Transverse colon (tissue), 4 donors: ENCODE measurements at regions not wholly inside any gene's neighbourhood (a gene's known extent, or its start where the extent isn't known, plus 50 kb on each side); places are given as distances from the start of the nearest gene placed in this dataset.
"Not testable (repeated sequence)": the region's sequence is repeated elsewhere in the genome, so short reads cannot be mapped to it uniquely, and the experiment has no call there.

Experiments
- DNase-seq: peaks from one replicate; pipeline ENCODE4 v3.0.0-alpha.2; 2019
- H3K27ac ChIP-seq, 4 donors: fragments of 200-600 bp; sonication (generic); 2 replicates each; pipeline ENCODE4 v1.5.1; 2016 to 2018; ENCODE audit warnings: inconsistent platforms in 4 of 4
- H3K27me3 ChIP-seq: fragments of 200-600 bp; sonication (generic); 2 replicates; pipeline ENCODE4 v1.5.1; 2017; ENCODE audit warnings: inconsistent platforms
- H3K36me3 ChIP-seq, 4 donors: fragments of 200-600 bp; sonication (generic); 2 replicates each; pipeline ENCODE4 v1.5.1; 2017 to 2019; ENCODE audit warnings: inconsistent platforms in 4 of 4
- H3K4me1 ChIP-seq, 4 donors: fragments of 200-600 bp; sonication (generic); 2 replicates each; pipeline ENCODE4 v1.5.1; 2017 to 2020; ENCODE audit warnings: inconsistent platforms in 4 of 4
- H3K4me3 ChIP-seq, 4 donors: fragments of 200-600 bp; sonication (generic); 1 replicate in 1 of 4; 2 replicates in 3 of 4; pipeline versions ENCODE4 v1.5.1 to v1.6.1; 2017 to 2019; ENCODE audit warnings: inconsistent platforms in 4 of 4
- H3K9me3 ChIP-seq, 2 donors: fragments of 200-600 bp; sonication (generic); 2 replicates each; pipeline ENCODE4 v1.5.1; 2017 to 2019; ENCODE audit warnings: inconsistent platforms in 2 of 2
- CTCF ChIP-seq, 5 experiments: fragments of 200-600 bp in 3 of 5; fragments of 450-650 bp in 2 of 5; sonication (generic) in 3 of 5; IDR thresholded peaks; 1 replicate in 2 of 5; 2 replicates in 3 of 5; pipeline ENCODE4 v1.5.1; 2016 to 2017; ENCODE audit warnings: antibody characterized with exemption in 5 of 5, inconsistent platforms in 3 of 5, mild to moderate bottlenecking in 2 of 5, moderate library complexity in 1 of 5
- EP300 ChIP-seq: sonication (generic); formaldehyde crosslinking; IDR thresholded peaks from one replicate; pipeline ENCODE4 v1.6.1; 2017; ENCODE audit warnings: antibody characterized with exemption, low read depth
- POLR2A ChIP-seq: fragments of 450-650 bp; IDR thresholded peaks from one replicate; pipeline ENCODE4 v1.6.1; 2016; ENCODE audit warnings: antibody characterized with exemption, mild to moderate bottlenecking, moderate library complexity
- POLR2AphosphoS5 ChIP-seq, 3 donors: sonication (generic); formaldehyde crosslinking; IDR thresholded peaks; one replicate each; pipeline ENCODE4 v1.6.1; 2016; ENCODE audit warnings: antibody characterized with exemption in 3 of 3
- WGBS, 2 donors: methylation state at CpG; one replicate each; pipeline ENCODE4 v1.1.5; 2018; ENCODE audit warnings: low coverage in 1 of 2; 5-methylcytosine and 5-hydroxymethylcytosine counted together
- in situ Hi-C, 4 donors: fragments of 200-750 bp; cut with MboI; loops; one replicate each; pipeline versions ENCODE4 v1.15.0 to v1.15.1; 2017; ENCODE audit warnings: low sequenced_read_pairs in 3 of 4, low pct_ligation_motif_present in 1 of 4, low pct_unique_long_range_greater_than_20kb in 1 of 4
- intact Hi-C: fragments of 100-400 bp; cut with DNase I; formaldehyde crosslinking; loops from one replicate; pipeline ENCODE4 v1.15.1; 2023; ENCODE audit warnings: low total_unique reads

GRCh38 chr15:77910030-77910911 lies 167.2 kb downstream of the TBC1D2B start:
- H3K36me3 ChIP-seq, intact Hi-C loops, H3K27me3 ChIP-seq, H3K4me1 ChIP-seq, H3K9me3 ChIP-seq, in situ Hi-C loops: not testable (repeated sequence)
- TF ChIP-seq CTCF (IDR thresholded peaks at IDR 0.05), result peak; percentile 65 to 95 (median 78)
- peak; percentile 89 for DNase-seq
- H3K27ac ChIP-seq, result peak overlapping the region in 3 of 4 donors; percentile 52 to 72 (median 59)
- peak overlapping the region in 2 of 4 donors; percentile 26 to 40 for H3K4me3 ChIP-seq
- 20% methylated on average over 12 of the region's 12 CpGs; no CpG with 5 or more reads in 1 of the 2 donors for WGBS, 2 donors

GRCh38 chr15:77909182-77909940 lies 168.2 kb downstream of the TBC1D2B start:
- in situ Hi-C loops, result no loop called here
- TF ChIP-seq POLR2AphosphoS5 (IDR thresholded peaks at IDR 0.05), result no peak
- TF ChIP-seq POLR2A, result no peak
- TF ChIP-seq EP300, result no peak
- no peak for TF ChIP-seq CTCF (IDR thresholded peaks at IDR 0.05)
- Histone ChIP-seq H3K4me1 (peaks cover 0 to 9% (median 2%) of the 10 kb centered on the region in 4 donors), H3K4me3 (no peak overlapping the region), H3K36me3 (no peaks in the 10 kb centered on the region), H3K27me3 (no peaks in the 10 kb centered on the region), H3K9me3 (no peaks in the 10 kb centered on the region), H3K27ac (peak overlapping the region in 1 of 4 donors; percentile 59)
- intact Hi-C loops, result no loop called here
- 80 to 86% methylated on average over 8 to 14 of the region's 14 CpGs for WGBS, 2 donors
- no peak for DNase-seq

GRCh38 chr15:77908752-77909111 lies 168.8 kb downstream of the TBC1D2B start:
- in situ Hi-C loops, H3K4me3 ChIP-seq, H3K27me3 ChIP-seq, H3K4me1 ChIP-seq, intact Hi-C loops, DNase-seq, H3K36me3 ChIP-seq, H3K27ac ChIP-seq, H3K9me3 ChIP-seq: not testable (repeated sequence)
- 93% methylated on average over 7 of the region's 7 CpGs; no CpG with 5 or more reads in 1 of the 2 donors for WGBS, 2 donors

- WGBS, 2 donors, result 53% methylated on average over 28 of the region's 28 CpGs; no CpG with 5 or more reads in 1 of the 2 donors
- Histone ChIP-seq H3K27me3 (no peaks in the 10 kb centered on the region), H3K4me1 (peaks cover 0 to 9% (median 2%) of the 10 kb centered on the region in 4 donors), H3K4me3 (no peak overlapping the region), H3K27ac (no peak overlapping the region), H3K36me3 (no peaks in the 10 kb centered on the region), H3K9me3 (no peaks in the 10 kb centered on the region)
- TF ChIP-seq CTCF (IDR thresholded peaks at IDR 0.05) (peak in 4 of 5 experiments; percentile 34 to 67 (median 47)), POLR2AphosphoS5 (IDR thresholded peaks at IDR 0.05) (no peak)
- in situ Hi-C loops, result no loop called here
- intact Hi-C loops, result no loop called here
- DNase-seq, result peak; percentile 84
Observed at GRCh38 chr15:77907824-77908751, 169.4 kb downstream of the TBC1D2B start.

- H3K27ac ChIP-seq, intact Hi-C loops, H3K4me1 ChIP-seq, H3K9me3 ChIP-seq, H3K4me3 ChIP-seq, H3K27me3 ChIP-seq, in situ Hi-C loops, DNase-seq, H3K36me3 ChIP-seq: not testable (repeated sequence)
- WGBS, 2 donors, result 75 to 76% methylated on average over 7 to 17 of the region's 17 CpGs
Observed at GRCh38 chr15:77906062-77906990, 171.2 kb downstream of the TBC1D2B start.
